ENCODE measurements at regions not wholly inside any gene's neighbourhood (a gene's known extent, or its start where the extent isn't known, plus 50 kb on each side); places are given as distances from the start of the nearest gene placed in this dataset.

GRCh38 chr7:25391961-25392587, 163.8 kb upstream of the NPVF start:
- Mint-ChIP-seq H3K4me3 (ENCODE audit: low read depth) (no peak overlapping the region), H3K9me3 (ENCODE audit: low read depth) (no peaks in the 10 kb centered on the region), H3K27ac (no peak overlapping the region), H3K27me3 (peaks cover 5% of the 10 kb centered on the region), H3K4me1 (ENCODE audit: low read depth) (peaks cover 2% of the 10 kb centered on the region), H3K36me3 (ENCODE audit: insufficient read depth) (no peaks in the 10 kb centered on the region)
- DNase-seq (ENCODE audit: low spot score, unreplicated experiment) = no peak
- no peak for TF ChIP-seq CTCF (IDR thresholded peaks at IDR 0.05; ENCODE audit: unreplicated experiment)

DNA sequence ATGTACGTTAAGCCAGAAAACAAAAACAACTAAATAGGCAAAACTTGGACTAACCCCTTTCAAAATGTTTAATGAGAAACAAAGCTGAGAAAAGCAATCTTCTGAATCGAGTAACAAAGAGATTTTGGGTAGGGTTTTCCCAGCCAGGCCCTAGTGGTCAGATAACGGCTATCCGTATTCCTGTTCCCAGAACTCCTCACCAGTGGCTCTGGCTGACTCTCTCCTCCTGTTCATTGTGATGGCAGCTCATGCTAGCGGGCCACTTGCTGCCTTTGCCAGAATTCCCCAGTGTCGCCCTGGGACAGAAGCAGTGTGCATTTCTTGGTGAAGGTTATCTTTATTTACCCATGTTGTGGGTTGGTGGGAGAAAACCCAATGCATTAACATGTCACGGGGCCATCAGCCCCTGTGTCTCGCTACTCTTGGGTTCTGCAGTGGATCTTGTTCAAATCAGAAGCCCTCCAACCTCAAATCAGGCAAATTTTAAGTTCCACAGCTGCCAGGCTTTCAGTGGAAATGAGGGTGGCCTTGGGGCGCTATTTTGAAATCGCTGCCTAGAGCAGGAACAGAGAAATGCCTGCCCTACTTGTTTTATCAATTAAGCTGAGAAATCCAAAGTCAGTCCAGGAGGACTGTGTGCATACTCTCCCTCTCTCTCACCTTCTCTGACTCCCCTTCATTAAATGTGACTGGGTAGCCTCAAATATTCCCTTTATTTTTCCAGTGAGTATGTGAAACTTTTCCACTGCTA, 164.5 kb upstream of the NPVF start:
- Mint-ChIP-seq H3K9me3 (ENCODE audit: low read depth) (no peaks in the 10 kb centered on the region), H3K4me1 (ENCODE audit: low read depth) (peaks cover 2% of the 10 kb centered on the region), H3K27ac (no peak overlapping the region), H3K27me3 (peaks cover 5% of the 10 kb centered on the region), H3K4me3 (ENCODE audit: low read depth) (no peak overlapping the region), H3K36me3 (ENCODE audit: insufficient read depth) (no peaks in the 10 kb centered on the region)
- DNase-seq (ENCODE audit: low spot score, unreplicated experiment) = no peak
- TF ChIP-seq CTCF (IDR thresholded peaks at IDR 0.05; ENCODE audit: unreplicated experiment) = no peak

DNA sequence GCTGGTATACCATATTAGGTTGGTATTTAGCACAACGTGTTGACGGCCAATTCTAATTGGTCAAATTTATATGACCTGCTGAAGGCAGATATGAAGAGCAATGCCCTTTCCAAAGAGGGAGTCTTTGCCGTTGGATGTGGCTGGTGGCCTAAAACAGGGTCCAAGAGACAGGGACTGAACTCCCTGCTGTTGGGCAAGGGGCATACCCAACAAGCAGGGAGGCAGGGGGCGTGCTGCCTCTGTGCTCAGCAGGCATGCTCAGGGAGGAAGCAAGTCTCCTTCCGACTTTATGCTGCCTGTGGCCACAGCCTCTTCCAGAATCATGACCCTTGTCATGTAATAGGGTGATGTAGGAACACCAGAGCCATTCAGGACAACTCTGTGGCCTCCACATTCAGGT, 167.7 kb upstream of the NPVF start:
- no peak for TF ChIP-seq CTCF (IDR thresholded peaks at IDR 0.05; ENCODE audit: unreplicated experiment)
- Mint-ChIP-seq H3K4me3 (ENCODE audit: low read depth) (no peak overlapping the region), H3K9me3 (ENCODE audit: low read depth) (no peaks in the 10 kb centered on the region), H3K27me3 (no peaks in the 10 kb centered on the region), H3K36me3 (ENCODE audit: insufficient read depth) (no peaks in the 10 kb centered on the region), H3K4me1 (ENCODE audit: low read depth) (no peaks in the 10 kb centered on the region), H3K27ac (no peak overlapping the region)
- no peak for DNase-seq (ENCODE audit: low spot score, unreplicated experiment)

- DNase-seq (ENCODE audit: low spot score, unreplicated experiment) = no peak
- Mint-ChIP-seq H3K4me3 (ENCODE audit: low read depth) (no peak overlapping the region), H3K9me3 (ENCODE audit: low read depth) (no peaks in the 10 kb centered on the region), H3K27ac (no peak overlapping the region), H3K4me1 (ENCODE audit: low read depth) (no peaks in the 10 kb centered on the region), H3K36me3 (ENCODE audit: insufficient read depth) (no peaks in the 10 kb centered on the region), H3K27me3 (peaks cover 4% of the 10 kb centered on the region)
- no peak for TF ChIP-seq CTCF (IDR thresholded peaks at IDR 0.05; ENCODE audit: unreplicated experiment)
Observed at GRCh38 chr7:25396668-25397067, 168.4 kb upstream of the NPVF start.

GRCh38 chr7:25398418-25398817, 170.1 kb upstream of the NPVF start:
- H3K27me3 Mint-ChIP-seq = peaks cover 4% of the 10 kb centered on the region
- DNase-seq (ENCODE audit: low spot score, unreplicated experiment) = no peak
- no peak overlapping the region for H3K27ac Mint-ChIP-seq
- no peak overlapping the region for H3K4me3 Mint-ChIP-seq (ENCODE audit: low read depth)
- no peaks in the 10 kb centered on the region for H3K4me1 Mint-ChIP-seq (ENCODE audit: low read depth)
- TF ChIP-seq CTCF (IDR thresholded peaks at IDR 0.05; ENCODE audit: unreplicated experiment) = no peak
- no peaks in the 10 kb centered on the region for H3K9me3 Mint-ChIP-seq (ENCODE audit: low read depth)
- H3K36me3 Mint-ChIP-seq (ENCODE audit: insufficient read depth) = no peaks in the 10 kb centered on the region

Data from progenitor cell of endocrine pancreas (in vitro differentiated cells).